CD1c-positive myeloid dendritic cell (primary cell): ENCODE measurements at regions not wholly inside any gene's neighbourhood (a gene's known extent, or its start where the extent isn't known, plus 50 kb on each side); places are given as distances from the start of the nearest gene placed in this dataset.
"Not testable (repeated sequence)": the region's sequence is repeated elsewhere in the genome, so short reads cannot be mapped to it uniquely, and the experiment has no call there.

ENCODE experiments used
- DNase-seq: peaks from one replicate; pipeline ENCODE4 v3.0.0-alpha.2; 2016; ENCODE audit errors: extremely low spot score

GRCh38 chr6:156689656-156690055 is 87.5 kb upstream of the ARID1B start:
- DNase-seq = peak; percentile 80

GRCh38 chr6:156688620-156688971 is 88.6 kb upstream of the ARID1B start:
- no peak for DNase-seq

GRCh38 chr6:156687789-156688619 is 89.2 kb upstream of the ARID1B start:
- DNase-seq = peak; percentile 24

GRCh38 chr6:156686995-156687788 is 90.0 kb upstream of the ARID1B start:
- peak; percentile 93 for DNase-seq

GRCh38 chr6:156686301-156686994 is 90.7 kb upstream of the ARID1B start:
- DNase-seq = no peak

- no peak for DNase-seq
Observed at GRCh38 chr6:156685823-156686222, 91.4 kb upstream of the ARID1B start.

- DNase-seq = no peak
Observed at GRCh38 chr6:156683821-156684220, 93.4 kb upstream of the ARID1B start.

GRCh38 chr6:156676721-156677120 is 100.5 kb upstream of the ARID1B start:
- DNase-seq = no peak

GRCh38 chr6:156674197-156674596 is 103.0 kb upstream of the ARID1B start:
- no peak for DNase-seq

- not testable (repeated sequence) for DNase-seq
Observed at GRCh38 chr6:156670097-156670496, 107.1 kb upstream of the ARID1B start.

- DNase-seq = no peak
Observed at GRCh38 chr6:156662025-156662445, 115.1 kb upstream of the ARID1B start.

GRCh38 chr6:156660389-156660788 is 116.8 kb upstream of the ARID1B start:
- DNase-seq = no peak

- no peak for DNase-seq
Observed at GRCh38 chr6:156659822-156660198, 117.4 kb upstream of the ARID1B start.

- DNase-seq = no peak
Observed at GRCh38 chr6:156658966-156659821, 118.0 kb upstream of the ARID1B start.

- no peak for DNase-seq
Observed at GRCh38 chr6:156658186-156658965, 118.8 kb upstream of the ARID1B start.

- DNase-seq = no peak
Observed at GRCh38 chr6:156657296-156657695, 119.9 kb upstream of the ARID1B start.

- no peak for DNase-seq
Observed at GRCh38 chr6:156654919-156655918, 122.0 kb upstream of the ARID1B start.

GRCh38 chr6:156652231-156652750 is 124.9 kb upstream of the ARID1B start:
- DNase-seq = no peak

GRCh38 chr6:156651486-156651885 is 125.7 kb upstream of the ARID1B start:
- peak; percentile 5 for DNase-seq
